Progenitor cell of endocrine pancreas (in vitro differentiated cells): ENCODE measurements at regions not wholly inside any gene's neighbourhood (a gene's known extent, or its start where the extent isn't known, plus 50 kb on each side); places are given as distances from the start of the nearest gene placed in this dataset.

Experiments
- DNase-seq: peaks from one replicate; pipeline ENCODE4 v3.0.0; 2021; ENCODE audit warnings: low spot score; ENCODE audit not compliant: unreplicated experiment
- H3K27ac Mint-ChIP-seq: 2 replicates; pipeline ENCODE4 v1.8.0; 2021; ENCODE audit warnings: mild to moderate bottlenecking, moderate library complexity, mixed read lengths
- H3K27me3 Mint-ChIP-seq: 2 replicates; pipeline ENCODE4 v1.8.0; 2021; ENCODE audit warnings: mixed read lengths
- H3K36me3 Mint-ChIP-seq: 2 replicates; pipeline ENCODE4 v1.8.0; 2022; ENCODE audit warnings: mixed read lengths; ENCODE audit not compliant: insufficient read depth
- H3K4me1 Mint-ChIP-seq: 2 replicates; pipeline ENCODE4 v1.8.0; 2021; ENCODE audit warnings: low read depth, mixed read lengths
- H3K4me3 Mint-ChIP-seq: 2 replicates; pipeline ENCODE4 v1.8.0; 2021; ENCODE audit warnings: low read depth, mild to moderate bottlenecking, moderate library complexity, mixed read lengths
- H3K9me3 Mint-ChIP-seq: 2 replicates; pipeline ENCODE4 v1.8.0; 2021; ENCODE audit warnings: low read depth, mixed read lengths
- CTCF ChIP-seq: fragments of 200-600 bp; sonication (generic); IDR thresholded peaks from one replicate; pipeline ENCODE4 v1.5.0; 2021; ENCODE audit warnings: antibody characterized with exemption, mild to moderate bottlenecking; ENCODE audit not compliant: unreplicated experiment

GRCh38 chr5:26419987-26420386, 618.4 kb downstream of the CDH9 start:
- no peak for DNase-seq
- Mint-ChIP-seq H3K36me3 (no peaks in the 10 kb centered on the region), H3K4me1 (no peaks in the 10 kb centered on the region), H3K27me3 (no peaks in the 10 kb centered on the region), H3K4me3 (no peak overlapping the region), H3K9me3 (no peaks in the 10 kb centered on the region), H3K27ac (no peak overlapping the region)
- no peak for TF ChIP-seq CTCF

- Mint-ChIP-seq H3K4me1 (no peaks in the 10 kb centered on the region), H3K4me3 (no peak overlapping the region), H3K27me3 (no peaks in the 10 kb centered on the region), H3K36me3 (no peaks in the 10 kb centered on the region), H3K9me3 (peaks cover 3% of the 10 kb centered on the region), H3K27ac (no peak overlapping the region)
- no peak for TF ChIP-seq CTCF
- DNase-seq: no peak
These were observed 621.5 kb downstream of the CDH9 start for GRCh38 chr5:26416911-26417310.

DNA sequence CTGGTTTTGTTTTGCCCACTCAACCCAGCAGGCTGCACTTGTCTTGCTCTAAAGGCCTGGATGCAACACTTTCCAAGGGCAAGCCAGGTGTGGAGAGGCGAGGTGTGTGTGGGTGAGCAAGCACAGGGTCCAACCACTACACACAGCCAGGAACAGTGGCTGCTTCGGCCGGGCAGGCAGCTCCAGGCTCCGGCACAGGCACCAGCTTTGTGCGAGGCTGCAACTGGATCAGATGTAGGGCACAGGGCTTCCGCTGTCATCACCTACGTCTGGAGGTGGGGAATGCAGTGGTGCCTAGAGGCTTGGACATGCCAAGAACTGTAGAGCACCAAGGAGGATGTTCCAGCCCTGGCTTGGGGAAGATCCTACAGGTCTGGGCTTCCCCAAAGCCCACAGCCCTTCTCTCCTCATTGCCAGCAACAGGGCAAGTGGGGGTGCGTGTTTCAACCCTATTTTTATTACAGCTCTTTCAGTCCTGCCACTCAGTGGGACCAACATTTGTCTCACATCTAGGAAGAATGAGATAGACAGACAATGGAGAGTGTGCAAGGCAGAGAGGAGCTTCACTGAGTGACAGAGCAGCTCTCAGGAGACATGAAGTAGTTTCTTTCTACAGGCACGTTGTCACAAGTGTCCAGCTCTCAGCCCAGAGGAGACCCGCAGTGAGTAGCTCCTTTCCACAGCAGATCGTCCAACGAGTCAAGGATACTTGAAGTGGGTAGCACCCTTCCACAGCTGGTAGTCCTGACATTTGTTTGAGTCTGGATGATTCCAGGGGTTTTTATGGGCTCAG, 622.2 kb downstream of the CDH9 start:
- H3K4me3 Mint-ChIP-seq: no peak overlapping the region
- no peak for DNase-seq
- H3K4me1 Mint-ChIP-seq: no peaks in the 10 kb centered on the region
- H3K9me3 Mint-ChIP-seq: peaks cover 10% of the 10 kb centered on the region
- H3K27me3 Mint-ChIP-seq: no peaks in the 10 kb centered on the region
- TF ChIP-seq CTCF: no peak
- H3K36me3 Mint-ChIP-seq: no peaks in the 10 kb centered on the region
- H3K27ac Mint-ChIP-seq: no peak overlapping the region

- peaks cover 1% of the 10 kb centered on the region for H3K4me1 Mint-ChIP-seq
- no peak for DNase-seq
- no peaks in the 10 kb centered on the region for H3K27me3 Mint-ChIP-seq
- no peak for TF ChIP-seq CTCF
- H3K4me3 Mint-ChIP-seq: no peak overlapping the region
- no peaks in the 10 kb centered on the region for H3K36me3 Mint-ChIP-seq
- H3K9me3 Mint-ChIP-seq: no peaks in the 10 kb centered on the region
- H3K27ac Mint-ChIP-seq: no peak overlapping the region
These were observed 647.8 kb downstream of the CDH9 start for GRCh38 chr5:26390608-26391007.

DNA sequence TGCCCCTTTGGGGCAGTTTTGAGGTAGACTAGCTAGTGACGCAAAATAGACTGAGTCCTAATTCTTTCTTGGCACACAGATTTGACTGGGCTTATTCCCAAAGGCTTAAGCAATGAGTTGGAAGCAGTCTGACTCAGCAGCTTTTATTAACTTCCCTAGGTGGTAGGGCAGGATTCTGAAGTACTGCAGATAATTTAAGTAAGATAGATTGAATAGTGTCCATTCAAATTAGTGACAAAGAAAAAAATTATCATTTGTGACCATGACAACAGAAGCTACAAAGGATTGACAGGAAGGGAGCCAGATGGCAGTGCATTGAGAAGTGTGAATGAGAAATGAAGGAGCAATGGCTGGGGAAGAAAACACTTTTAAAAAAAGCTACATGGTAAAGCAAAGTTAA, 649.4 kb downstream of the CDH9 start:
- no peak overlapping the region for H3K27ac Mint-ChIP-seq
- no peaks in the 10 kb centered on the region for H3K27me3 Mint-ChIP-seq
- H3K4me3 Mint-ChIP-seq: no peak overlapping the region
- no peak for TF ChIP-seq CTCF
- H3K4me1 Mint-ChIP-seq: peaks cover 1% of the 10 kb centered on the region
- no peaks in the 10 kb centered on the region for H3K36me3 Mint-ChIP-seq
- DNase-seq: no peak
- no peaks in the 10 kb centered on the region for H3K9me3 Mint-ChIP-seq
